SK-N-SH (cell line): ENCODE measurements at regions not wholly inside any gene's neighbourhood (a gene's known extent, or its start where the extent isn't known, plus 50 kb on each side); places are given as distances from the start of the nearest gene placed in this dataset.
"Not testable (repeated sequence)": the region's sequence is repeated elsewhere in the genome, so short reads cannot be mapped to it uniquely, and the experiment has no call there.

Source experiments
- CTCF ChIA-PET: fragments of 300-600, 350-600 bp; formaldehyde crosslinking; extraction: SDS; loops from one replicate; lab custom pipeline; 2021; lab: Yijun Ruan, JAX
- POLR2A ChIA-PET: fragments of 350-600 bp; sonication (Branson Sonifier 250); formaldehyde crosslinking; extraction: SDS; loops from one replicate; lab custom pipeline; 2020; ENCODE audit warnings: antibody characterized with exemption, inconsistent platforms; lab: Yijun Ruan, JAX
- DNase-seq: peaks from one replicate; pipeline ENCODE4 v3.0.0; 2012
- H2AFZ ChIP-seq: fragments of 200-600 bp; sonication (generic); 2 replicates; pipeline ENCODE4 v1.8.1; 2016; ENCODE audit warnings: antibody characterized with exemption, mild to moderate bottlenecking, low read depth
- H3F3A ChIP-seq: fragments of 200-600 bp; sonication (generic); replicated peaks from 2 replicates; pipeline ENCODE3; 2016; ENCODE audit warnings: antibody characterized with exemption, mild to moderate bottlenecking; ENCODE audit not compliant: insufficient read depth
- H3K27ac ChIP-seq, 2 experiments: fragments of 200-500 bp in 1 of 2; fragments of 200-600 bp in 1 of 2; sonication (Bioruptor generic) in 1 of 2; sonication (generic), shearing (Covaris generic) in 1 of 2; 2 replicates each; pipeline versions ENCODE4 v1.5.1 to v1.6.1; 2014 to 2016; ENCODE audit warnings: low read depth in 2 of 2, inconsistent platforms in 1 of 2, low read length in 1 of 2, mild to moderate bottlenecking in 1 of 2, mixed read lengths in 1 of 2
- H3K27me3 ChIP-seq: fragments of 200-600 bp; sonication (generic), shearing (Covaris generic); 2 replicates; pipeline ENCODE4 v1.6.1; 2016; ENCODE audit warnings: mixed run types; ENCODE audit not compliant: insufficient read depth
- H3K36me3 ChIP-seq, 2 experiments: fragments of 200-500 bp in 1 of 2; fragments of 200-600 bp in 1 of 2; sonication (Bioruptor generic) in 1 of 2; sonication (generic) in 1 of 2; replicated peaks in 1 of 2; 2 replicates each; pipeline versions ENCODE3 to v1.5.1; 2014 to 2016; ENCODE audit warnings: low read length in 1 of 2, mild to moderate bottlenecking in 1 of 2; ENCODE audit not compliant: insufficient read depth in 2 of 2, control insufficient read depth in 1 of 2
- H3K4me1 ChIP-seq, 2 experiments: fragments of 200-500 bp in 1 of 2; fragments of 200-600 bp in 1 of 2; sonication (Bioruptor generic) in 1 of 2; sonication (generic), shearing (Covaris generic) in 1 of 2; 2 replicates each; pipeline versions ENCODE4 v1.5.1 to v1.6.1; 2014 to 2016; ENCODE audit warnings: low read depth in 1 of 2, low read length in 1 of 2, mixed run types in 1 of 2; ENCODE audit not compliant: insufficient read depth in 2 of 2, control insufficient read depth in 1 of 2
- H3K4me2 ChIP-seq: fragments of 200-600 bp; sonication (generic), shearing (Covaris generic); 2 replicates; pipeline ENCODE4 v1.6.1; 2017; ENCODE audit warnings: mixed run types
- H3K4me3 ChIP-seq, 2 experiments: fragments of 200-500 bp in 1 of 2; fragments of 200-600 bp in 1 of 2; sonication (Bioruptor generic) in 1 of 2; sonication (generic), shearing (Covaris generic) in 1 of 2; 2 replicates each; pipeline versions ENCODE4 v1.5.1 to v1.8.1; 2014 to 2016; ENCODE audit warnings: low read depth in 2 of 2, inconsistent platforms in 1 of 2, low read length in 1 of 2, mild to moderate bottlenecking in 1 of 2, mixed read lengths in 1 of 2, moderate library complexity in 1 of 2
- H3K79me2 ChIP-seq: fragments of 200-600 bp; sonication (generic); 2 replicates; pipeline ENCODE4 v1.8.1; 2017; ENCODE audit warnings: mild to moderate bottlenecking; ENCODE audit not compliant: insufficient read depth
- H3K9ac ChIP-seq: fragments of 200-600 bp; sonication (generic); 2 replicates; pipeline ENCODE4 v1.6.1; 2017; ENCODE audit warnings: mixed run types
- H3K9me2 ChIP-seq: fragments of 200-600 bp; sonication (generic); 2 replicates; pipeline ENCODE4 v1.6.1; 2017; ENCODE audit warnings: mixed run types
- H3K9me3 ChIP-seq: fragments of 200-600 bp; sonication (generic); 2 replicates; pipeline ENCODE4 v1.6.1; 2017; ENCODE audit warnings: mixed run types, mild to moderate bottlenecking, moderate library complexity
- H4K20me1 ChIP-seq: fragments of 200-600 bp; sonication (generic); 2 replicates; pipeline ENCODE4 v1.6.1; 2017; ENCODE audit warnings: mild to moderate bottlenecking, mixed run types; ENCODE audit not compliant: insufficient read depth
- ELF1 ChIP-seq: IDR thresholded peaks from 2 replicates; pipeline ENCODE4 v1.4.0; 2012
- EP300 ChIP-seq, 2 experiments: IDR thresholded peaks; 2 replicates each; pipeline versions ENCODE4 v1.4.0 to v1.6.1; 2012; ENCODE audit warnings: borderline replicate concordance in 1 of 2, low read depth in 1 of 2, low read length in 1 of 2
- FOXJ3 ChIP-seq: sonication (generic); formaldehyde crosslinking; IDR thresholded peaks from 2 replicates; pipeline ENCODE4 v1.5.1; 2020; ENCODE audit warnings: mild to moderate bottlenecking, missing genetic modification reagents
- NRF1 ChIP-seq: IDR thresholded peaks from 2 replicates; pipeline ENCODE4 v1.6.1; 2012; ENCODE audit warnings: low read depth, mild to moderate bottlenecking, low read length
- POLR2AphosphoS5 ChIP-seq: IDR thresholded peaks from 2 replicates; pipeline ENCODE4 v1.6.1; 2012; ENCODE audit warnings: low read depth, low read length
- RAD21 ChIP-seq: IDR thresholded peaks from 2 replicates; pipeline ENCODE4 v1.6.1; 2012; ENCODE audit warnings: mild to moderate bottlenecking, low read length
- RCOR1 ChIP-seq: fragments of 150-350 bp; IDR thresholded peaks from 2 replicates; pipeline ENCODE4 v1.6.1; 2017; ENCODE audit warnings: antibody characterized with exemption, low read length
- USF1 ChIP-seq: IDR thresholded peaks from 2 replicates; pipeline ENCODE4 v1.4.0; 2012; ENCODE audit warnings: low read depth, borderline replicate concordance
- WGBS: methylation state at CpG from one replicate; pipeline ENCODE4 v1.1.6; 2017; ENCODE audit warnings: low lambda C conversion rate; 5-methylcytosine and 5-hydroxymethylcytosine counted together

DNA sequence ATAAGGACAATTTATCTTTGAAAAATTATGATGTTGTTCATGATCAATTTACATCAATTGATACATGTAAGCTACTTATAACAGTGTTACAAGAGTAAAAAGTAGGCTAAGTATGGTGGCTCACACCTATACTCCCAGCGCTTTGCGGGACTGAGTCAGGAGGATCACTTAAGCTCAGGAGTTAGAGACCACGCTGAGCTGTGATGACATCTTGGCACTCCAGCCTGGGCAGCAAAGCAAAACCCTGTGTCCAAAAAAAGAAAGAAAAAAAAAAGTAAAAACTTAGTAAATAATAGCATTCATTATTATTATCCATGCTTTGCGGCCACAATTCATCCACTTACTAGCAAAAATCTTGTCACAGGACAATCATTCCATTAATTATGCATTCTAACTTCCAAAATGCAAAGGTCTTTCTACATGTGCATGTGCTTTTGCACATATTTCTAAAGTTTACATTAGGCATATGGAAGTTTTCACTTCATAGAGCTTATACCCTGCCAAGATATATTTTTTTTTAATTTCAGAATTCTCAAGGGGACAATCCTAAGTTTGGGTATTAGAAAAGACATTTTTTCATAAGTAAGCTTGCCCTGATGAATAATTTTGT lies 243.3 kb upstream of the RARB start:
- Histone ChIP-seq H4K20me1 (no peaks in the 10 kb centered on the region), H3F3A (no peaks in the 10 kb centered on the region), H3K9me3 (no peaks in the 10 kb centered on the region), H3K9ac (no peak overlapping the region), H3K4me2 (no peak overlapping the region), H3K4me3 (no peak overlapping the region), H3K27me3 (no peaks in the 10 kb centered on the region), H3K36me3 (no peaks in the 10 kb centered on the region), H3K27ac (no peak overlapping the region), H3K9me2 (no peaks in the 10 kb centered on the region), H3K4me1 (no peaks in the 10 kb centered on the region), H3K79me2 (no peaks in the 10 kb centered on the region), H2AFZ (no peak overlapping the region)
- no peak for DNase-seq
- WGBS = 72% methylated on average over 4 of the region's 4 CpGs
- ChIA-PET POLR2A (no interaction called here), CTCF (interaction anchor here (1.0 to 1.4 kb wide), 2 partner anchors 10 to 25 kb away, joined by 3 read pairs; no protein-coding TSS in a partner anchor)
- no peak for TF ChIP-seq NRF1

- Histone ChIP-seq H3K9me2 (no peaks in the 10 kb centered on the region), H3K4me3 (no peak overlapping the region), H3K27ac (no peak overlapping the region), H3F3A (no peaks in the 10 kb centered on the region), H3K4me1 (no peaks in the 10 kb centered on the region), H2AFZ (no peak overlapping the region), H3K9ac (no peak overlapping the region), H3K9me3 (no peaks in the 10 kb centered on the region), H3K27me3 (no peaks in the 10 kb centered on the region), H3K4me2 (no peak overlapping the region), H3K36me3 (no peaks in the 10 kb centered on the region)
- ChIA-PET CTCF (no interaction called here), POLR2A (no interaction called here)
- DNase-seq = no peak
- 76% methylated on average over 5 of the region's 5 CpGs for WGBS
- TF ChIP-seq USF1 = no peak
- no peak for TF ChIP-seq EP300 (IDR thresholded peaks at IDR 0.05; ENCODE audit: borderline replicate concordance in 1 of 2, low read depth in 1 of 2, low read length in 1 of 2)
- TF ChIP-seq ELF1 = no peak
- no peak for TF ChIP-seq FOXJ3 (CRISPR knock-in tag)
- no peak for TF ChIP-seq POLR2AphosphoS5
- TF ChIP-seq RCOR1 = no peak
- no peak for TF ChIP-seq RAD21
- TF ChIP-seq, all 33 proteins: peak for 0
- H4K20me1 ChIP-seq = no peaks in the 10 kb centered on the region
- no peaks in the 10 kb centered on the region for H3K79me2 ChIP-seq
These were observed 236.4 kb upstream of the RARB start for GRCh38 chr3:25191673-25192072.

DNA sequence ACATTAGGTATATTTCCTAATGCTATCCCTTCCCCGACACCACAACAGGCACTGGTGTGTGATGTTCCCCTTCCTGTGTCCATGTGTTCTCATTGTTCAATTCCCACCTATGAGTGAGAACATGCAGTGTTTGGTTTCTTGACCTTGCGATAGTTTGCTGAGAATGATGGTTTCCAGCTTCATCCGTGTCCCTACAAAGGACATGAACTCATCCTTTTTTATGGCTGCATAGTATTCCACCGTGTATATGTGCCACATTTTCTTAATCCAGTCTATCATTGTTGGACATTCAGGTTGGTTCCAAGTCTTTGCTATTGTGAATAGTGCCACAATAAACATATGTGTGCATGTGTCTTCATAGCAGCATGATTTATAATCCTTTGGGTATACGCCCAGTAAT lies 228.5 kb upstream of the RARB start:
- H3K27me3 ChIP-seq, H3K36me3 ChIP-seq, H3K4me1 ChIP-seq, H4K20me1 ChIP-seq, H3K4me2 ChIP-seq, CTCF ChIA-PET, DNase-seq, H3K27ac ChIP-seq, POLR2A ChIA-PET, H3K9me2 ChIP-seq, H2AFZ ChIP-seq, H3K9me3 ChIP-seq, H3K79me2 ChIP-seq, H3K4me3 ChIP-seq, H3K9ac ChIP-seq, H3F3A ChIP-seq: not testable (repeated sequence)
- whole genome bisulfite sequencing = 34% methylated on average over 5 of the region's 5 CpGs
